ENCODE measurements at regions not wholly inside any gene's neighbourhood (a gene's known extent, or its start where the extent isn't known, plus 50 kb on each side); places are given as distances from the start of the nearest gene placed in this dataset.

- no peak for TF ChIP-seq CTCF (IDR thresholded peaks at IDR 0.05 in 2 of 3, conservative IDR thresholded peaks at IDR 0.05 in 1 of 3; ENCODE audit: control insufficient read depth in 2 of 3, extremely low read depth in 1 of 3, insufficient read depth in 1 of 3, low read depth in 3 of 3, low read length in 3 of 3)
- no peak for TF ChIP-seq ATF3 (IDR thresholded peaks at IDR 0.05; ENCODE audit: borderline replicate concordance, extremely low read depth, low read depth, low read length)
- TF ChIP-seq NR2C2 (IDR thresholded peaks at IDR 0.05; ENCODE audit: borderline replicate concordance, control insufficient read depth, insufficient read length, low read depth) = no peak
- TF ChIP-seq RFX5 (IDR thresholded peaks at IDR 0.05; ENCODE audit: low read depth, low read length) = no peak
- TF ChIP-seq CREM (IDR thresholded peaks at IDR 0.05; ENCODE audit: low read depth) = no peak
- no peak for TF ChIP-seq POLR2A (IDR thresholded peaks at IDR 0.05; ENCODE audit: low read depth, low read length)
- TF ChIP-seq EZH2 (IDR thresholded peaks at IDR 0.05; ENCODE audit: borderline replicate concordance, control insufficient read depth, low read depth, low read length) = no peak
- no peak for TF ChIP-seq CBX5 (IDR thresholded peaks at IDR 0.05; ENCODE audit: low read depth)
Observed at GRCh38 chr9:118187408-118187807, 483.2 kb downstream of the TLR4 start.

Data from GM12878 (cell line).